Parathyroid adenoma (tissue), 2 donors: ENCODE measurements at regions not wholly inside any gene's neighbourhood (a gene's known extent, or its start where the extent isn't known, plus 50 kb on each side); places are given as distances from the start of the nearest gene placed in this dataset.

Source experiments
- H2AFZ ChIP-seq: fragments of 300-600 bp; sonication (generic); one replicate; pipeline ENCODE4 v1.7.0; 2017; ENCODE audit warnings: antibody characterized with exemption, mild to moderate bottlenecking
- H3K27ac ChIP-seq: fragments of 300-600 bp; sonication (generic); one replicate; pipeline ENCODE4 v1.7.0; 2017
- H3K27me3 ChIP-seq: fragments of 300-600 bp; sonication (generic); one replicate; pipeline ENCODE4 v1.7.0; 2017; ENCODE audit warnings: low read length; ENCODE audit not compliant: control insufficient read depth, insufficient read depth
- H3K36me3 ChIP-seq: fragments of 300-600 bp; sonication (generic); one replicate; pipeline ENCODE4 v1.7.0; 2017; ENCODE audit warnings: low read length; ENCODE audit not compliant: control insufficient read depth, insufficient read depth
- H3K4me1 ChIP-seq: fragments of 300-600 bp; sonication (generic); one replicate; pipeline ENCODE4 v1.7.0; 2017; ENCODE audit warnings: control low read depth
- H3K4me2 ChIP-seq: fragments of 300-600 bp; sonication (generic); one replicate; pipeline ENCODE4 v1.7.0; 2017; ENCODE audit warnings: low read length
- H3K4me3 ChIP-seq: fragments of 300-600 bp; sonication (generic); one replicate; pipeline ENCODE4 v1.7.0; 2017; ENCODE audit warnings: low read depth, low read length
- H3K79me2 ChIP-seq: fragments of 300-600 bp; sonication (generic); one replicate; pipeline ENCODE4 v1.7.0; 2017; ENCODE audit warnings: control low read depth
- H3K9ac ChIP-seq: fragments of 300-600 bp; sonication (generic); one replicate; pipeline ENCODE4 v1.7.0; 2017; ENCODE audit warnings: mild to moderate bottlenecking
- H3K9me3 ChIP-seq: fragments of 300-600 bp; sonication (generic); one replicate; pipeline ENCODE4 v1.7.0; 2017; ENCODE audit warnings: low read length; ENCODE audit not compliant: control insufficient read depth
- CTCF ChIP-seq: fragments of 300-600 bp; sonication (generic); IDR thresholded peaks from one replicate; pipeline ENCODE4 v1.7.0; 2017; ENCODE audit warnings: antibody characterized with exemption, mild to moderate bottlenecking
- donor health status: primary hyperparathyroidism.

GRCh38 chr3:110849064-110849463 lies 222.6 kb upstream of the NECTIN3 start:
- Histone ChIP-seq H3K4me2 (no peak overlapping the region), H3K36me3 (no peaks in the 10 kb centered on the region), H3K27ac (no peak overlapping the region), H2AFZ (no peak overlapping the region), H3K9me3 (no peaks in the 10 kb centered on the region), H3K27me3 (no peaks in the 10 kb centered on the region), H3K4me1 (no peaks in the 10 kb centered on the region), H3K9ac (no peak overlapping the region), H3K4me3 (no peak overlapping the region), H3K79me2 (no peaks in the 10 kb centered on the region)
- no peak for TF ChIP-seq CTCF

- TF ChIP-seq CTCF, result no peak
Observed at GRCh38 chr3:110851736-110852135, 219.9 kb upstream of the NECTIN3 start.

GRCh38 chr3:110855207-110855606 lies 216.4 kb upstream of the NECTIN3 start:
- H3K4me2 ChIP-seq, result no peak overlapping the region
- H3K79me2 ChIP-seq, result no peaks in the 10 kb centered on the region
- no peak overlapping the region for H3K27ac ChIP-seq
- H3K4me3 ChIP-seq, result no peak overlapping the region
- no peak overlapping the region for H2AFZ ChIP-seq
- H3K9ac ChIP-seq, result no peak overlapping the region
- H3K9me3 ChIP-seq, result no peaks in the 10 kb centered on the region
- no peaks in the 10 kb centered on the region for H3K4me1 ChIP-seq
- no peaks in the 10 kb centered on the region for H3K36me3 ChIP-seq
- no peaks in the 10 kb centered on the region for H3K27me3 ChIP-seq
- no peak for TF ChIP-seq CTCF

More at GRCh38 chr3:110851736-110852135, 219.9 kb upstream of the NECTIN3 start:
- Histone ChIP-seq H3K4me3 (no peak overlapping the region), H2AFZ (no peak overlapping the region), H3K4me1 (no peaks in the 10 kb centered on the region), H3K79me2 (no peaks in the 10 kb centered on the region), H3K36me3 (no peaks in the 10 kb centered on the region), H3K9ac (no peak overlapping the region), H3K27ac (no peak overlapping the region), H3K4me2 (no peak overlapping the region), H3K27me3 (no peaks in the 10 kb centered on the region), H3K9me3 (no peaks in the 10 kb centered on the region)

GRCh38 chr3:110856916-110857315 lies 214.7 kb upstream of the NECTIN3 start:
- Histone ChIP-seq H3K9me3 (no peaks in the 10 kb centered on the region), H3K4me3 (no peak overlapping the region), H3K9ac (no peak overlapping the region), H3K36me3 (no peaks in the 10 kb centered on the region), H2AFZ (no peak overlapping the region), H3K27me3 (no peaks in the 10 kb centered on the region), H3K4me1 (no peaks in the 10 kb centered on the region), H3K4me2 (no peak overlapping the region), H3K27ac (no peak overlapping the region), H3K79me2 (no peaks in the 10 kb centered on the region)
- no peak for TF ChIP-seq CTCF

- H3K79me2 ChIP-seq, result no peaks in the 10 kb centered on the region
- no peaks in the 10 kb centered on the region for H3K36me3 ChIP-seq
- no peak overlapping the region for H2AFZ ChIP-seq
- no peak overlapping the region for H3K9ac ChIP-seq
- H3K9me3 ChIP-seq, result no peaks in the 10 kb centered on the region
- no peak overlapping the region for H3K27ac ChIP-seq
- no peak for TF ChIP-seq CTCF
- H3K4me1 ChIP-seq, result no peaks in the 10 kb centered on the region
- H3K4me3 ChIP-seq, result no peak overlapping the region
- H3K27me3 ChIP-seq, result no peaks in the 10 kb centered on the region
- H3K4me2 ChIP-seq, result no peak overlapping the region
Observed at GRCh38 chr3:110858549-110858948, 213.1 kb upstream of the NECTIN3 start.
